MV-4-11 (cell line): ENCODE measurements at regions not wholly inside any gene's neighbourhood (a gene's known extent, or its start where the extent isn't known, plus 50 kb on each side); places are given as distances from the start of the nearest gene placed in this dataset.
"Not testable (repeated sequence)": the region's sequence is repeated elsewhere in the genome, so short reads cannot be mapped to it uniquely, and the experiment has no call there.

Experiments used
- DNase-seq: peaks from one replicate; lab custom pipeline; 2025; lab: John Stamatoyannopoulos, UW

- peak; percentile 1 for DNase-seq
These were observed 54.9 kb downstream of the UBQLN2 start for GRCh38 chrX:56618323-56618722.

GRCh38 chrX:56623316-56623715, 59.9 kb downstream of the UBQLN2 start:
- DNase-seq: no peak

- not testable (repeated sequence) for DNase-seq
These were observed 71.6 kb downstream of the UBQLN2 start for GRCh38 chrX:56635060-56635459.

GRCh38 chrX:56661193-56661592, 67.8 kb upstream of the NBDY start:
- DNase-seq: no peak
